A673 (cell line): ENCODE measurements at regions not wholly inside any gene's neighbourhood (a gene's known extent, or its start where the extent isn't known, plus 50 kb on each side); places are given as distances from the start of the nearest gene placed in this dataset.

ENCODE experiments used
- BruUV-seq: library from RNA; stranded (reverse); fragments of 400-500 nt; replicated peaks from 2 replicates; lab custom pipeline; 2021; lab: Mats Ljungman, UMichigan
- CTCF ChIA-PET: fragments of 300-600 bp; sonication (Branson Sonifier 250); formaldehyde crosslinking; loops from one replicate; lab custom pipeline; 2022; ENCODE audit warnings: antibody characterized with exemption; lab: Charles Lee
- POLR2A ChIA-PET: fragments of 300-600 bp; sonication (Branson Sonifier 250); formaldehyde crosslinking; loops from one replicate; lab custom pipeline; 2022; ENCODE audit warnings: antibody characterized with exemption; ENCODE audit not compliant: low non-redundant PET; lab: Charles Lee
- DNase-seq: peaks from one replicate; pipeline ENCODE4 v3.0.0-alpha.2; 2015; ENCODE audit warnings: low spot score
- H3K27ac ChIP-seq: fragments of 200-600 bp; sonication (generic); 2 replicates; pipeline ENCODE4 v1.5.1; 2016; ENCODE audit warnings: mixed run types, low read depth, mild to moderate bottlenecking, mixed read lengths, antibody characterized with exemption, low read length; ENCODE audit not compliant: poor library complexity, severe bottlenecking
- H3K27me3 ChIP-seq: fragments of 200-600 bp; sonication (generic); replicated peaks from 2 replicates; pipeline ENCODE4 v1.6.1; 2017; ENCODE audit warnings: mixed run types, low read depth, mild to moderate bottlenecking, mixed read lengths, antibody characterized with exemption, low read length; ENCODE audit not compliant: insufficient read depth, poor library complexity
- H3K36me3 ChIP-seq: fragments of 200-600 bp; sonication (generic); 2 replicates; pipeline ENCODE4 v1.6.1; 2016; ENCODE audit warnings: mixed run types, mild to moderate bottlenecking, mixed read lengths, antibody characterized with exemption, low read length; ENCODE audit not compliant: insufficient read depth, poor library complexity, severe bottlenecking
- H3K4me1 ChIP-seq: fragments of 200-600 bp; sonication (generic); 2 replicates; pipeline ENCODE4 v1.6.1; 2017; ENCODE audit warnings: mixed run types, mild to moderate bottlenecking, mixed read lengths, antibody characterized with exemption, low read length; ENCODE audit not compliant: insufficient read depth, poor library complexity, severe bottlenecking
- H3K4me3 ChIP-seq: fragments of 200-600 bp; sonication (generic); 2 replicates; pipeline ENCODE4 v1.5.1; 2016; ENCODE audit warnings: low read depth, mixed run types, mild to moderate bottlenecking, mixed read lengths, low read length; ENCODE audit not compliant: poor library complexity, severe bottlenecking
- H3K9me3 ChIP-seq: fragments of 200-600 bp; sonication (generic); 2 replicates; pipeline ENCODE4 v1.6.1; 2016; ENCODE audit warnings: mixed run types, low read depth, mild to moderate bottlenecking, mixed read lengths, antibody characterized with exemption, low read length; ENCODE audit not compliant: poor library complexity, severe bottlenecking
- CTCF ChIP-seq: fragments of 300-800, 200-600 bp; sonication (generic); conservative IDR thresholded peaks from 2 replicates; pipeline ENCODE4 v1.5.1; 2017; ENCODE audit warnings: low read depth, mild to moderate bottlenecking, antibody characterized with exemption, low read length, moderate library complexity, mixed read lengths
- EZH2 ChIP-seq: fragments of 200-600 bp; sonication (generic); IDR thresholded peaks from 2 replicates; pipeline ENCODE4 v1.6.1; 2017; ENCODE audit warnings: borderline replicate concordance, low read depth, mild to moderate bottlenecking, mixed read lengths, antibody characterized with exemption, low read length; ENCODE audit not compliant: poor library complexity, severe bottlenecking
- intact Hi-C: fragments of 100-400 bp; cut with micrococcal nuclease; formaldehyde crosslinking; loops from one replicate; pipeline ENCODE4 v1.10.0; 2022; ENCODE audit not compliant: unreplicated experiment

GRCh38 chr2:18829976-18830375, 240.6 kb upstream of the NT5C1B start:
- no peak for DNase-seq
- Histone ChIP-seq H3K36me3 (no peaks in the 10 kb centered on the region), H3K4me1 (peaks cover 5% of the 10 kb centered on the region), H3K27ac (no peak overlapping the region), H3K4me3 (no peak overlapping the region), H3K27me3 (no peaks in the 10 kb centered on the region), H3K9me3 (no peaks in the 10 kb centered on the region)
- BruUV-seq, result no TSS peak
- CTCF ChIA-PET, result no interaction called here
- intact Hi-C loops, result no loop called here
- POLR2A ChIA-PET, result interaction anchor here (0.6 kb wide), 1 partner anchor 8 kb away, joined by 3 read pairs; no protein-coding TSS in a partner anchor
- TF ChIP-seq EZH2 (no peak), CTCF (no peak)

GRCh38 chr2:18829251-18829902, 240.0 kb upstream of the NT5C1B start:
- no peaks in the 10 kb centered on the region for H3K9me3 ChIP-seq
- intact Hi-C loops, result no loop called here
- H3K36me3 ChIP-seq, result no peaks in the 10 kb centered on the region
- ChIA-PET POLR2A (no interaction called here), CTCF (no interaction called here)
- no peaks in the 10 kb centered on the region for H3K27me3 ChIP-seq
- DNase-seq, result peak; percentile 14
- H3K27ac ChIP-seq, result no peak overlapping the region
- no peak for TF ChIP-seq CTCF
- TF ChIP-seq EZH2, result no peak
- H3K4me3 ChIP-seq, result no peak overlapping the region
- peaks cover 5% of the 10 kb centered on the region for H3K4me1 ChIP-seq
- BruUV-seq, result no TSS peak

- no TSS peak for BruUV-seq
- Histone ChIP-seq H3K4me3 (no peak overlapping the region), H3K36me3 (no peaks in the 10 kb centered on the region), H3K27ac (no peak overlapping the region), H3K27me3 (no peaks in the 10 kb centered on the region), H3K4me1 (peaks cover 5% of the 10 kb centered on the region), H3K9me3 (no peaks in the 10 kb centered on the region)
- intact Hi-C loops, result no loop called here
- no peak for DNase-seq
- POLR2A ChIA-PET, result no interaction called here
- CTCF ChIA-PET, result no interaction called here
- TF ChIP-seq CTCF (no peak), EZH2 (no peak)
Observed at GRCh38 chr2:18828296-18828695, 238.9 kb upstream of the NT5C1B start.
